Transverse colon (tissue), 4 donors: ENCODE measurements at regions not wholly inside any gene's neighbourhood (a gene's known extent, or its start where the extent isn't known, plus 50 kb on each side); places are given as distances from the start of the nearest gene placed in this dataset.

ENCODE experiments used
- EP300 ChIP-seq: sonication (generic); formaldehyde crosslinking; IDR thresholded peaks from one replicate; pipeline ENCODE4 v1.6.1; 2017; ENCODE audit warnings: antibody characterized with exemption, low read depth
- POLR2A ChIP-seq: fragments of 450-650 bp; IDR thresholded peaks from one replicate; pipeline ENCODE4 v1.6.1; 2016; ENCODE audit warnings: antibody characterized with exemption, mild to moderate bottlenecking, moderate library complexity
- POLR2AphosphoS5 ChIP-seq, 3 donors: sonication (generic); formaldehyde crosslinking; IDR thresholded peaks; one replicate each; pipeline ENCODE4 v1.6.1; 2016; ENCODE audit warnings: antibody characterized with exemption in 3 of 3
- TF ChIP-seq, protein P1 (sequence below), 5 experiments: fragments of 200-600 bp in 3 of 5; fragments of 450-650 bp in 2 of 5; sonication (generic) in 3 of 5; IDR thresholded peaks; 1 replicate in 2 of 5; 2 replicates in 3 of 5; pipeline ENCODE4 v1.5.1; 2016 to 2017; ENCODE audit warnings: antibody characterized with exemption in 5 of 5, inconsistent platforms in 3 of 5, mild to moderate bottlenecking in 2 of 5, moderate library complexity in 1 of 5

DNA sequence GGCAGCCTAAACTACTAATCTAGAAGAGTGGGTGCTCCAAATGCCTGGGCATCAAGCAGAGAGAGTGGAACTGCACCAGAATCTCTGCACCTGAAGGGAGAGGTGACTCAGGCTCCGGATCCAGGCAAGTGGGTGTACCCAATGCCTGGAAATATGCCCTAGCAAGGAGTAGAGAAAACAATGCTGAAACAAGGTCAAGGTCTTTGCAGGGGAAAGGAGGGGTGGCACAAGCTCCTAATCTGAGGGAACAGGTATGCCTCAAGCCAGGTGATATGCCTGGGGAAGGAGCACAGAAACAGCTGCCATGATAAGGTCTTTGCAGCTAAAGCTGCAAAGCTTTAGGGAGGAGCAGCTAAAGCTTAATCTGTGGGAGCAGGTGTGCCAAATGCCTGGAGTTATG, 136.0 kb upstream of the KITLG start:
- no peak for TF ChIP-seq POLR2A
- TF ChIP-seq, protein P1, sequence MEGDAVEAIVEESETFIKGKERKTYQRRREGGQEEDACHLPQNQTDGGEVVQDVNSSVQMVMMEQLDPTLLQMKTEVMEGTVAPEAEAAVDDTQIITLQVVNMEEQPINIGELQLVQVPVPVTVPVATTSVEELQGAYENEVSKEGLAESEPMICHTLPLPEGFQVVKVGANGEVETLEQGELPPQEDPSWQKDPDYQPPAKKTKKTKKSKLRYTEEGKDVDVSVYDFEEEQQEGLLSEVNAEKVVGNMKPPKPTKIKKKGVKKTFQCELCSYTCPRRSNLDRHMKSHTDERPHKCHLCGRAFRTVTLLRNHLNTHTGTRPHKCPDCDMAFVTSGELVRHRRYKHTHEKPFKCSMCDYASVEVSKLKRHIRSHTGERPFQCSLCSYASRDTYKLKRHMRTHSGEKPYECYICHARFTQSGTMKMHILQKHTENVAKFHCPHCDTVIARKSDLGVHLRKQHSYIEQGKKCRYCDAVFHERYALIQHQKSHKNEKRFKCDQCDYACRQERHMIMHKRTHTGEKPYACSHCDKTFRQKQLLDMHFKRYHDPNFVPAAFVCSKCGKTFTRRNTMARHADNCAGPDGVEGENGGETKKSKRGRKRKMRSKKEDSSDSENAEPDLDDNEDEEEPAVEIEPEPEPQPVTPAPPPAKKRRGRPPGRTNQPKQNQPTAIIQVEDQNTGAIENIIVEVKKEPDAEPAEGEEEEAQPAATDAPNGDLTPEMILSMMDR (IDR thresholded peaks at IDR 0.05) = no peak
- TF ChIP-seq POLR2AphosphoS5 (IDR thresholded peaks at IDR 0.05) = no peak
- no peak for TF ChIP-seq EP300
